Epithelial cell of proximal tubule (primary cell): ENCODE measurements at regions not wholly inside any gene's neighbourhood (a gene's known extent, or its start where the extent isn't known, plus 50 kb on each side); places are given as distances from the start of the nearest gene placed in this dataset.
"Not testable (repeated sequence)": the region's sequence is repeated elsewhere in the genome, so short reads cannot be mapped to it uniquely, and the experiment has no call there.

Experiments
- DNase-seq: peaks from one replicate; pipeline ENCODE4 v3.0.0-alpha.2; 2011; ENCODE audit warnings: low read depth
- H3K4me3 ChIP-seq: 2 replicates; pipeline ENCODE4 v1.5.1; 2011; ENCODE audit warnings: low read depth, mild to moderate bottlenecking, low read length
- CTCF ChIP-seq: conservative IDR thresholded peaks from 2 replicates; pipeline ENCODE4 v1.5.1; 2012; ENCODE audit warnings: low read depth, mild to moderate bottlenecking, low read length

- TF ChIP-seq CTCF: no peak
- no peak for DNase-seq
- no peak overlapping the region for H3K4me3 ChIP-seq
Observed at GRCh38 chr3:95521396-95521795, 1293.0 kb upstream of the EPHA6 start.

- DNase-seq: no peak
- no peak for TF ChIP-seq CTCF
- no peak overlapping the region for H3K4me3 ChIP-seq
Observed at GRCh38 chr3:95522449-95522848, 1291.9 kb upstream of the EPHA6 start.

- no peak for TF ChIP-seq CTCF
- no peak overlapping the region for H3K4me3 ChIP-seq
- no peak for DNase-seq
Observed at GRCh38 chr3:95539950-95540483, 1274.4 kb upstream of the EPHA6 start.

GRCh38 chr3:95565502-95565901 is 1248.9 kb upstream of the EPHA6 start:
- no peak overlapping the region for H3K4me3 ChIP-seq
- no peak for TF ChIP-seq CTCF
- DNase-seq: no peak

- TF ChIP-seq CTCF: no peak
- DNase-seq: no peak
- H3K4me3 ChIP-seq: no peak overlapping the region
Observed at GRCh38 chr3:95567346-95567745, 1247.0 kb upstream of the EPHA6 start.

GRCh38 chr3:95586754-95587153 is 1227.6 kb upstream of the EPHA6 start:
- TF ChIP-seq CTCF: no peak
- no peak overlapping the region for H3K4me3 ChIP-seq
- no peak for DNase-seq

GRCh38 chr3:95587641-95588040 is 1226.8 kb upstream of the EPHA6 start:
- DNase-seq, H3K4me3 ChIP-seq: not testable (repeated sequence)
